Activated CD8-positive, alpha-beta T cell treated with anti-CD3 and anti-CD28 coated beads for 36 hours (primary cell): ENCODE measurements at regions not wholly inside any gene's neighbourhood (a gene's known extent, or its start where the extent isn't known, plus 50 kb on each side); places are given as distances from the start of the nearest gene placed in this dataset.

Experiments
- ATAC-seq: fragments of 200-7000 bp; cut with Tn5 transposase; one replicate; pipeline ENCODE4 v1.10.0; 2021; ENCODE audit warnings: mild to moderate bottlenecking, moderate library complexity
- CTCF ChIA-PET: fragments of 350-600 bp; sonication (Branson Sonifier 250); formaldehyde crosslinking; loops from one replicate; lab custom pipeline; 2021; ENCODE audit warnings: antibody characterized with exemption; lab: Charles Lee
- POLR2A ChIA-PET: fragments of 350-600 bp; sonication (Branson Sonifier 250); formaldehyde crosslinking; loops from one replicate; lab custom pipeline; 2021; ENCODE audit warnings: antibody characterized with exemption; lab: Charles Lee
- DNase-seq: peaks from one replicate; pipeline ENCODE4 v3.0.0-alpha.2; 2020
- H3K27ac Mint-ChIP-seq: one replicate; pipeline ENCODE4 v1.8.0; 2021; ENCODE audit warnings: mild to moderate bottlenecking, mixed read lengths
- H3K27me3 Mint-ChIP-seq: one replicate; pipeline ENCODE4 v1.8.0; 2021; ENCODE audit warnings: mixed read lengths
- H3K36me3 Mint-ChIP-seq: one replicate; pipeline ENCODE4 v1.8.0; 2021; ENCODE audit warnings: low read depth, mixed read lengths
- H3K4me1 Mint-ChIP-seq: one replicate; pipeline ENCODE4 v1.8.0; 2021; ENCODE audit warnings: low read depth, mixed read lengths
- H3K4me3 Mint-ChIP-seq: one replicate; pipeline ENCODE4 v1.8.0; 2021; ENCODE audit warnings: mild to moderate bottlenecking, moderate library complexity, mixed read lengths
- H3K9me3 Mint-ChIP-seq: one replicate; pipeline ENCODE4 v1.8.0; 2021; ENCODE audit warnings: mixed read lengths
- intact Hi-C: fragments of 100-400 bp; cut with micrococcal nuclease; formaldehyde crosslinking; loops from one replicate; pipeline ENCODE4 v1.10.0; 2022
- TF ChIP-seq, protein P1 (sequence below): fragments of 200-600 bp; IDR thresholded peaks from one replicate; pipeline ENCODE4 v1.8.0; 2022; ENCODE audit warnings: antibody characterized with exemption, mild to moderate bottlenecking

DNA sequence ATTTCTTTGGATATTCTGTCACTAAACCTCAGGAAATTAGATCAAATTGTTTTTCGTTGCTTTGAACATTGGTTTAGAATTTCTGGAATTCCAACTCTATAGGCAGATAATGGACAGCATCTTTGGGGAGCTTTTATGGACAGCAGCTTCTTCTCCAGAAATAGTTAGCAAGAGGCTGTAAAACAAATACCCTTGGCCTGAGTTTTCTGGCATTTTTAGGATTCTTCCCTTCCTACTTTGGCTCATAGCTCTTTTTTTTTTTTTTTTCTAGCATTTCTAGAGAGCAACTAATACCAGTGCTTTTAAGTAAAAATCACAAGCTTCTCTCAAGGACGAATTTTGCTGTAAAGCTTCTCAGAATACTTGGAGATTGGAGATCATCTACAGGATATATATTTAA is 169.8 kb upstream of the SPRY2 start:
- no peaks in the 10 kb centered on the region for H3K36me3 Mint-ChIP-seq
- H3K27ac Mint-ChIP-seq: no peak overlapping the region
- CTCF ChIA-PET: no interaction called here
- H3K27me3 Mint-ChIP-seq: no peaks in the 10 kb centered on the region
- intact Hi-C loops: no loop called here
- peaks cover 8% of the 10 kb centered on the region for H3K9me3 Mint-ChIP-seq
- TF ChIP-seq, protein P1, sequence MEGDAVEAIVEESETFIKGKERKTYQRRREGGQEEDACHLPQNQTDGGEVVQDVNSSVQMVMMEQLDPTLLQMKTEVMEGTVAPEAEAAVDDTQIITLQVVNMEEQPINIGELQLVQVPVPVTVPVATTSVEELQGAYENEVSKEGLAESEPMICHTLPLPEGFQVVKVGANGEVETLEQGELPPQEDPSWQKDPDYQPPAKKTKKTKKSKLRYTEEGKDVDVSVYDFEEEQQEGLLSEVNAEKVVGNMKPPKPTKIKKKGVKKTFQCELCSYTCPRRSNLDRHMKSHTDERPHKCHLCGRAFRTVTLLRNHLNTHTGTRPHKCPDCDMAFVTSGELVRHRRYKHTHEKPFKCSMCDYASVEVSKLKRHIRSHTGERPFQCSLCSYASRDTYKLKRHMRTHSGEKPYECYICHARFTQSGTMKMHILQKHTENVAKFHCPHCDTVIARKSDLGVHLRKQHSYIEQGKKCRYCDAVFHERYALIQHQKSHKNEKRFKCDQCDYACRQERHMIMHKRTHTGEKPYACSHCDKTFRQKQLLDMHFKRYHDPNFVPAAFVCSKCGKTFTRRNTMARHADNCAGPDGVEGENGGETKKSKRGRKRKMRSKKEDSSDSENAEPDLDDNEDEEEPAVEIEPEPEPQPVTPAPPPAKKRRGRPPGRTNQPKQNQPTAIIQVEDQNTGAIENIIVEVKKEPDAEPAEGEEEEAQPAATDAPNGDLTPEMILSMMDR: no peak
- no peak for DNase-seq
- ATAC-seq: no peak
- no peak overlapping the region for H3K4me3 Mint-ChIP-seq
- no peaks in the 10 kb centered on the region for H3K4me1 Mint-ChIP-seq
- POLR2A ChIA-PET: no interaction called here

DNA sequence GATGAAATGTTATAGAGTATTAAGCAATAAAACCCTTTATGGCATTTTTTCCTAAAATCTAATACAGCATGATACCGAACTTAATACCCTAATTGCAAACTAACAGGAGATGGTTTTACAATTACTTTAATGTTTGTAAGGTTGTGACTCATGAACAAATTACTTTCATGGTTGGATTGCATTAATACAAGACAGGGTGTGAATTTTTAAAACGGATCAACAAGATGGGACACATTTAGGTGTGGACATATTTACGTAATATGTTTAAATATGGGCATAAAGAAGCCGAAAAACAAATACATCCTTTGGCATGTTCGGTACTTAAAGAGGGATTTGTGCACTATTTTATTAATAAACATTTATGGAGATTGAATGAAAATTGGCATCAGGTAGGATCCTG is 168.3 kb upstream of the SPRY2 start:
- no peaks in the 10 kb centered on the region for H3K4me1 Mint-ChIP-seq
- H3K27me3 Mint-ChIP-seq: no peaks in the 10 kb centered on the region
- no peak for DNase-seq
- peaks cover 13% of the 10 kb centered on the region for H3K9me3 Mint-ChIP-seq
- no peak overlapping the region for H3K4me3 Mint-ChIP-seq
- CTCF ChIA-PET: no interaction called here
- no peak for ATAC-seq
- H3K36me3 Mint-ChIP-seq: no peaks in the 10 kb centered on the region
- intact Hi-C loops: no loop called here
- TF ChIP-seq, protein P1: no peak
- no peak overlapping the region for H3K27ac Mint-ChIP-seq
- POLR2A ChIA-PET: no interaction called here

DNA sequence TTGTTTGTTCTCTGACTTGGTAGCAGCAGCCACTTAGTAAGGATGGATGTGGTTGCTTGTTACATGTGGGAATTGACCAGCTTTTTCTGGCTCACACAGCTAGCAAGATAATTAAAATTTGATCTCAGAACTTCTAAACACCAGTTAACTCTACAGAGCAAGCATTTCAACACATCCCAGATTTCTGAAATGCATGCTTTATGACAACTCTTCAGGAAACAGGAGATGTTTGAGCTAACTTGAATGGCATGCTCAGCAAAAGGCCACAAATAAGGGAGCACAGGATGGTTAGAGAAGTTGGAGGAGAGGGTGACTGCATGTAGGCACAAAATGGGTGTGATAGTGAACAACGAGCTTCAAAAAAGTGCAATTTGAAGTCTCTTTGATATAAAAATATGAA is 167.1 kb upstream of the SPRY2 start:
- H3K4me1 Mint-ChIP-seq: no peaks in the 10 kb centered on the region
- intact Hi-C loops: no loop called here
- H3K27ac Mint-ChIP-seq: no peak overlapping the region
- H3K4me3 Mint-ChIP-seq: no peak overlapping the region
- ChIA-PET POLR2A (no interaction called here), CTCF (no interaction called here)
- no peak for ATAC-seq
- no peaks in the 10 kb centered on the region for H3K27me3 Mint-ChIP-seq
- DNase-seq: no peak
- no peaks in the 10 kb centered on the region for H3K36me3 Mint-ChIP-seq
- TF ChIP-seq, protein P1: no peak
- peaks cover 13% of the 10 kb centered on the region for H3K9me3 Mint-ChIP-seq

DNA sequence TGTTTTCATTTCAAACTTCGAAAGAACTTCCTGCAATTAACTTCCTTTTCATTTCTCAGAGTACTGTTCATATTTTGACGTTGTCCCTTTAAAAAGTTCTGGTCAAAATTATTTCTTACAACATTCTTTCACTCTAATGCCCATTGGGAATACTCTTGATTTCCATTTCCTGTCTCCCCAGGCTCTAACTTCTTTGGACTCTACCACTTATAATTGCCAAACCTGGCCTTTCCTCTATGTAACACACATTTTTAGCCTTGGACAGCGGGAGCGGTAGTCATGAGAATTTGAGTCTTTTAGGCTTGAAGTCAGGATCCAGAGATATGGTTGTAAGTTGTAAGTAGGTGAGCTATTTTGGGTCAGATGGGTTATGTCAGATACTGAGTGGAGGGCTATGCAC is 163.5 kb upstream of the SPRY2 start:
- no peak for ATAC-seq
- intact Hi-C loops: no loop called here

DNA sequence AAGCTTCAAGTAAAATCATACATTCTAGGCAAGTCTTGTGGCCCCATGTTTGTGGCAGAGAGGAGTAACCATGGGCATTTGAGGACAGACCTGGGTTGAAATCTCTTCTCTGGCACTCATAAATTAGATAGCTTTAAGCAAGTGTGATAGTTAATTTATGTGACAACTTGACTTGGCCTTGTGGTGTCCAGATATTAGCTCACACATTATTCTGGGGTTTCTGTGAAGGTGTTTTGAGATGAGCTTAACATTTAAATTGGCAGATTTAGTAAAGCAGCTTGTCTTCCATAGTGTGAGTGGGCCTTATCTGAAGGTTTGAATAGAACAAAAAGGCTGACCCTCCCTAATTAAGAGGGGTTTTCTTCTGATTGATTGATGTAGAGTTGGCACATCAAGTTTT is 161.4 kb upstream of the SPRY2 start:
- Mint-ChIP-seq H3K27ac (no peak overlapping the region), H3K27me3 (peaks cover 2% of the 10 kb centered on the region), H3K36me3 (no peaks in the 10 kb centered on the region), H3K9me3 (peaks cover 13% of the 10 kb centered on the region), H3K4me1 (no peaks in the 10 kb centered on the region), H3K4me3 (no peak overlapping the region)
- intact Hi-C loops: no loop called here
- CTCF ChIA-PET: no interaction called here
- TF ChIP-seq, protein P1: no peak
- no peak for ATAC-seq
- POLR2A ChIA-PET: no interaction called here
- no peak for DNase-seq

More for the DNA sequence above, 163.5 kb upstream of the SPRY2 start:
- Mint-ChIP-seq H3K9me3 (peaks cover 13% of the 10 kb centered on the region), H3K36me3 (no peaks in the 10 kb centered on the region), H3K27me3 (peaks cover 2% of the 10 kb centered on the region), H3K4me3 (no peak overlapping the region), H3K4me1 (no peaks in the 10 kb centered on the region), H3K27ac (no peak overlapping the region)
- POLR2A ChIA-PET: no interaction called here
- CTCF ChIA-PET: no interaction called here
- TF ChIP-seq, protein P1: no peak
- no peak for DNase-seq
